Glutamatergic neuron (in vitro differentiated cells): ENCODE measurements at regions not wholly inside any gene's neighbourhood (a gene's known extent, or its start where the extent isn't known, plus 50 kb on each side); places are given as distances from the start of the nearest gene placed in this dataset.

Source experiments
- DNase-seq: peaks from one replicate; pipeline ENCODE4 v3.0.0; 2022
- H3K27ac Mint-ChIP-seq: one replicate; pipeline ENCODE4 v1.8.0; 2020; ENCODE audit warnings: mild to moderate bottlenecking, mixed read lengths, inconsistent platforms; ENCODE audit not compliant: unreplicated experiment
- H3K27me3 Mint-ChIP-seq: one replicate; pipeline ENCODE4 v1.8.0; 2020; ENCODE audit warnings: mild to moderate bottlenecking, moderate library complexity, mixed read lengths, inconsistent platforms; ENCODE audit not compliant: unreplicated experiment
- H3K36me3 Mint-ChIP-seq: one replicate; pipeline ENCODE4 v1.8.0; 2020; ENCODE audit warnings: mild to moderate bottlenecking, mixed read lengths, inconsistent platforms; ENCODE audit not compliant: unreplicated experiment
- H3K4me1 Mint-ChIP-seq: one replicate; pipeline ENCODE4 v1.8.0; 2020; ENCODE audit warnings: mild to moderate bottlenecking, low read depth, mixed read lengths, inconsistent platforms; ENCODE audit not compliant: unreplicated experiment
- H3K4me3 Mint-ChIP-seq: one replicate; pipeline ENCODE4 v1.8.0; 2020; ENCODE audit warnings: mild to moderate bottlenecking, mixed read lengths, inconsistent platforms; ENCODE audit not compliant: unreplicated experiment
- H3K9me3 Mint-ChIP-seq: one replicate; pipeline ENCODE4 v1.8.0; 2020; ENCODE audit warnings: mild to moderate bottlenecking, moderate library complexity, mixed read lengths, inconsistent platforms; ENCODE audit not compliant: unreplicated experiment
- TF ChIP-seq, protein P1 (sequence below): fragments of 200-600 bp; sonication (generic); IDR thresholded peaks from one replicate; pipeline ENCODE4 v1.5.0; 2021; ENCODE audit not compliant: partially characterized antibody, unreplicated experiment

DNA sequence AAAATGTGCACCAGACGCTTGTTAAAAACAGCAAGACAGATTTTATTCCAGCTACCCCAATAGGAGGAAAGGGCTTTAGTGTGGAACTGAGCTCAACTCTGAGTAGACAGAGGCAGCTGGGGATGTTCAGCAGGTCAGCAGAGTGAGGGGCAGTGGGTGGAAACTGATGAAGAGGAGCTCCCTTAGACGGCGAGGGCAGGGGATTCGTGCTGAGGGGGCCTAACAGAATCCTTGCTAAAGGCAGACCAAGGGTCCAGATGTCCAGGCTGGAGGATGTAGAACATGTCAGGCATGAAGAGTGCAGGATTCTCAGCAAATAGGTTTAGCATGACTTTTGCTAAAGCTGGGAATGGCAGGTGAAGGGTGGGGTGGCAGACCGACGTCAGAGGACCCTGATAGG is 71.9 kb upstream of the OLFM1 start:
- peaks cover 10% of the 10 kb centered on the region for H3K27me3 Mint-ChIP-seq
- DNase-seq = no peak
- H3K36me3 Mint-ChIP-seq = peaks cover 5% of the 10 kb centered on the region
- TF ChIP-seq, protein P1, sequence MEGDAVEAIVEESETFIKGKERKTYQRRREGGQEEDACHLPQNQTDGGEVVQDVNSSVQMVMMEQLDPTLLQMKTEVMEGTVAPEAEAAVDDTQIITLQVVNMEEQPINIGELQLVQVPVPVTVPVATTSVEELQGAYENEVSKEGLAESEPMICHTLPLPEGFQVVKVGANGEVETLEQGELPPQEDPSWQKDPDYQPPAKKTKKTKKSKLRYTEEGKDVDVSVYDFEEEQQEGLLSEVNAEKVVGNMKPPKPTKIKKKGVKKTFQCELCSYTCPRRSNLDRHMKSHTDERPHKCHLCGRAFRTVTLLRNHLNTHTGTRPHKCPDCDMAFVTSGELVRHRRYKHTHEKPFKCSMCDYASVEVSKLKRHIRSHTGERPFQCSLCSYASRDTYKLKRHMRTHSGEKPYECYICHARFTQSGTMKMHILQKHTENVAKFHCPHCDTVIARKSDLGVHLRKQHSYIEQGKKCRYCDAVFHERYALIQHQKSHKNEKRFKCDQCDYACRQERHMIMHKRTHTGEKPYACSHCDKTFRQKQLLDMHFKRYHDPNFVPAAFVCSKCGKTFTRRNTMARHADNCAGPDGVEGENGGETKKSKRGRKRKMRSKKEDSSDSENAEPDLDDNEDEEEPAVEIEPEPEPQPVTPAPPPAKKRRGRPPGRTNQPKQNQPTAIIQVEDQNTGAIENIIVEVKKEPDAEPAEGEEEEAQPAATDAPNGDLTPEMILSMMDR = no peak
- H3K4me1 Mint-ChIP-seq = peaks cover 2% of the 10 kb centered on the region
- H3K9me3 Mint-ChIP-seq = peaks cover 9% of the 10 kb centered on the region
- H3K27ac Mint-ChIP-seq = peak overlapping the region; percentile 26
- H3K4me3 Mint-ChIP-seq = no peak overlapping the region

DNA sequence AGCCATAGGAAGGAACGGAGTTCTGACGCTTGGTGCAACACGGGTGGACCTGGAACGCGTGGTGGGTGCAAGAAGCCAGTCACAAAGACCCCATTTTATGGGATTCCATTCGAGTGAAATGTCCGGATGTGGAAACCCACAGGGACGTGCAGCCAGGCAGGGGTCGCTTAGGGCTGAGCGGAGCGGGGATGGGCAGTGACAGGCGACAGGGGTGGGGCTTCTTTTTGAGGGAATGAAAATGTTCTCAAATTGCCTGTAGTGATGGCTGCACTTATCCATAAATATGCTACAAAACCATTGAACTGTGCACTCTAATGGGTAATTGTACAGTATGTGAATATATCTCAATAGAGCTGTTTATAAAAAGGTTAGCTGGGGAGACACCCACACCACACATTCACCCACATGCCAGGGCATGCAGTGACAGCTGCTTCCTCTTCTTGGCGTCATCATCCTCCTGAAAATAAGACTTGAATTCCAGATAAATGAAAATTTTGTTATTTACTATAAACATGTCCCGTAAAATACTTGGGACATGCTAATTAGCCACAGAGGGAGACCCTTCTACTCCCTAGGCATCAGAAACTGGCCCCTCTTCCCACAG is 71.3 kb upstream of the OLFM1 start:
- TF ChIP-seq, protein P1 = no peak
- no peak overlapping the region for H3K27ac Mint-ChIP-seq
- peaks cover 2% of the 10 kb centered on the region for H3K4me1 Mint-ChIP-seq
- H3K27me3 Mint-ChIP-seq = peaks cover 10% of the 10 kb centered on the region
- H3K36me3 Mint-ChIP-seq = peaks cover 5% of the 10 kb centered on the region
- H3K9me3 Mint-ChIP-seq = peaks cover 9% of the 10 kb centered on the region
- no peak overlapping the region for H3K4me3 Mint-ChIP-seq
- DNase-seq = no peak

DNA sequence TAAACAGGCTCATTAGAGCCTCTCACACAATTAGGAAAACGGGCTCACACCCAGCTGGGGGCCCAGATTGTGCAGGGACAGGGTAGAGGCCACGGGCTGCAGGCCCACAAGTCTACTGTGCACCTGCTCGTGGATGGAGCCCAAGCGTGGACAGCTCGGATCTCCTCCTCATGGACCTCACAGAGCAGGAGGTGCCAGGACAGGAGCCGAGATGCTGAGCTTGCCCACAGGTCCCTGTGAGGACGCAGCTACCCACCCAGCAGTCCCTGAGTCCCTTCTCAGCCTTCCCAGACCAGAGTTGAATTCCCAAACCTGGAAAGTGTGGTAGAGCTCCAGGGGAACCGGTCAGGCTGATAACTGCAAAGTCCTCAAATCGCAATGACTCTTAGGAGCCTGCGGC is 70.6 kb upstream of the OLFM1 start:
- Mint-ChIP-seq H3K4me3 (no peak overlapping the region), H3K4me1 (peaks cover 2% of the 10 kb centered on the region), H3K27me3 (peaks cover 10% of the 10 kb centered on the region), H3K9me3 (peaks cover 9% of the 10 kb centered on the region), H3K36me3 (peaks cover 5% of the 10 kb centered on the region), H3K27ac (no peak overlapping the region)
- no peak for DNase-seq
- TF ChIP-seq, protein P1 = no peak

DNA sequence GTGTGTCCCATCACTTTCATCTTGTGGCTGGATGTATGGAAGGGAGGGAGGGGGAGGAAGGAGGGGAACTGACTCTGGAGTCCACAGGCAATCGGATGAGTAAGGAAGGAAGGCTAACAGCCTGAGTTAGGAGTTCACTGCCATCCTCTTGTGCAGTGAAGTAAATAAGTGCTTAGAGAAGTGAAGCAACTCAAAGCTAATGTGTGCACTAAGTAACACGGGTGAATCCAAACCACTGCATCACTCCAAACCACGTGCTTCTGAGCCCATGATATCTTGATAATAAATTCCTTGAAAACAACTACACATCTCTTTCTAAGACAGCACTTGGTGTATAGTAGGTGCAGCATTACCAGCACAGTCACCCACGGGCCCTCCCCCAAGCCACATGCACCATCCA is 69.6 kb upstream of the OLFM1 start:
- Mint-ChIP-seq H3K36me3 (peaks cover 5% of the 10 kb centered on the region), H3K4me3 (no peak overlapping the region), H3K27ac (no peak overlapping the region), H3K9me3 (peaks cover 9% of the 10 kb centered on the region), H3K4me1 (peaks cover 5% of the 10 kb centered on the region), H3K27me3 (peaks cover 10% of the 10 kb centered on the region)
- TF ChIP-seq, protein P1 = no peak
- no peak for DNase-seq

DNA sequence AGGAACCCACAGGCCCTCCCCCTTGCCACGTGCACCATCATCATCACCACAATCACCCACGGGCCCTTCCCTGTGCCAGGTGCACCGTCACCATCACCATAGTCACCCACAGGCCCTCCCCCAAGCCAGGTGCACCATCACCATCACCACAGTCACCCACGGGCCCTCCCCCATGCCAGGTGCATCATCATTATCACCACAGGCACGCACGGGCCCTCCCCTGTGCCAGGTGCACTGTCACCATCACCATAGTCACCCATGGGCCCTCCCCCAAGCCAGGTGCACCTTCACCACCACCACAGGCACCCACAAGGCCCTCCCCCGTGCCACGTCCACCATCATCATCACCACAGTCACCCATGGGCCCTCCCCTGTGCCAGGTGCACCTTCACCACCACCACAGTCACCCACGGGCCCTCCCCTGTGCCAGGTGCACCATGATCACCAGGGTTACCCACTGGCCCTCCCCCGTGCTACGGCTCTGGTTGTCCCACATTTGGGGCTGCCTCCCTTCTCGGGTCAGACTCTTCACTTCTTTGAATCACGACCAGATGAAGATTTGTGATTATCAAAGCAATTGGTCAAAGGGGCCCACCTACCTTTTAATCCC is 69.1 kb upstream of the OLFM1 start:
- TF ChIP-seq, protein P1 = no peak
- peaks cover 5% of the 10 kb centered on the region for H3K36me3 Mint-ChIP-seq
- no peak for DNase-seq
- no peak overlapping the region for H3K4me3 Mint-ChIP-seq
- peaks cover 9% of the 10 kb centered on the region for H3K9me3 Mint-ChIP-seq
- no peak overlapping the region for H3K27ac Mint-ChIP-seq
- peaks cover 10% of the 10 kb centered on the region for H3K27me3 Mint-ChIP-seq
- H3K4me1 Mint-ChIP-seq = peaks cover 5% of the 10 kb centered on the region
